HG03439 (cell line): ENCODE measurements at regions not wholly inside any gene's neighbourhood (a gene's known extent, or its start where the extent isn't known, plus 50 kb on each side); places are given as distances from the start of the nearest gene placed in this dataset.
"Not testable (repeated sequence)": the region's sequence is repeated elsewhere in the genome, so short reads cannot be mapped to it uniquely, and the experiment has no call there.

ENCODE experiments used
- ATAC-seq: cut with Tn5 transposase; IDR thresholded peaks from one replicate; pipeline ENCODE4 v1.9.1; 2021; ENCODE audit warnings: mild to moderate bottlenecking, moderate library complexity; ENCODE audit not compliant: unreplicated experiment

- no peak for ATAC-seq
Observed at GRCh38 chr1:187689129-187689528, 860.4 kb downstream of the PLA2G4A start.

- no peak for ATAC-seq
Observed at GRCh38 chr1:187691439-187691838, 862.7 kb downstream of the PLA2G4A start.

GRCh38 chr1:187692799-187693198, 864.0 kb downstream of the PLA2G4A start:
- ATAC-seq: no peak

GRCh38 chr1:187696073-187696472, 867.3 kb downstream of the PLA2G4A start:
- no peak for ATAC-seq

- not testable (repeated sequence) for ATAC-seq
Observed at GRCh38 chr1:187703138-187704130, 874.7 kb downstream of the PLA2G4A start.

- no peak for ATAC-seq
Observed at GRCh38 chr1:187714470-187714869, 885.7 kb downstream of the PLA2G4A start.

- ATAC-seq: no peak
Observed at GRCh38 chr1:187715483-187715882, 886.7 kb downstream of the PLA2G4A start.

GRCh38 chr1:187716160-187716559, 887.4 kb downstream of the PLA2G4A start:
- ATAC-seq: no peak

GRCh38 chr1:187718527-187718926, 889.8 kb downstream of the PLA2G4A start:
- no peak for ATAC-seq

GRCh38 chr1:187721216-187721615, 892.5 kb downstream of the PLA2G4A start:
- ATAC-seq: no peak

- no peak for ATAC-seq
Observed at GRCh38 chr1:187725216-187725615, 896.5 kb downstream of the PLA2G4A start.

- ATAC-seq: no peak
Observed at GRCh38 chr1:187733232-187733631, 904.5 kb downstream of the PLA2G4A start.

GRCh38 chr1:187734427-187734826, 905.7 kb downstream of the PLA2G4A start:
- no peak for ATAC-seq

- ATAC-seq: peak; percentile 81
Observed at GRCh38 chr1:187744665-187745064, 915.9 kb downstream of the PLA2G4A start.

GRCh38 chr1:187755536-187755935, 926.8 kb downstream of the PLA2G4A start:
- no peak for ATAC-seq

GRCh38 chr1:187756684-187757083, 927.9 kb downstream of the PLA2G4A start:
- not testable (repeated sequence) for ATAC-seq

- no peak for ATAC-seq
Observed at GRCh38 chr1:187759825-187760333, 931.1 kb downstream of the PLA2G4A start.

- no peak for ATAC-seq
Observed at GRCh38 chr1:187762118-187762517, 933.4 kb downstream of the PLA2G4A start.

- ATAC-seq: no peak
Observed at GRCh38 chr1:187763465-187763864, 934.7 kb downstream of the PLA2G4A start.

- ATAC-seq: no peak
Observed at GRCh38 chr1:187763976-187764375, 935.2 kb downstream of the PLA2G4A start.

GRCh38 chr1:187771396-187771795, 942.6 kb downstream of the PLA2G4A start:
- no peak for ATAC-seq

GRCh38 chr1:187773168-187773567, 944.4 kb downstream of the PLA2G4A start:
- no peak for ATAC-seq
